GM18499 (cell line): ENCODE measurements at regions not wholly inside any gene's neighbourhood (a gene's known extent, or its start where the extent isn't known, plus 50 kb on each side); places are given as distances from the start of the nearest gene placed in this dataset.

Experiments
- ATAC-seq: cut with Tn5 transposase; IDR thresholded peaks from one replicate; pipeline ENCODE4 v1.9.1; 2021; ENCODE audit warnings: moderate number of reproducible peaks; ENCODE audit not compliant: insufficient read depth, unreplicated experiment

- ATAC-seq = no peak
Observed at GRCh38 chr6:139625081-139625939, 250.9 kb upstream of the CITED2 start.

DNA sequence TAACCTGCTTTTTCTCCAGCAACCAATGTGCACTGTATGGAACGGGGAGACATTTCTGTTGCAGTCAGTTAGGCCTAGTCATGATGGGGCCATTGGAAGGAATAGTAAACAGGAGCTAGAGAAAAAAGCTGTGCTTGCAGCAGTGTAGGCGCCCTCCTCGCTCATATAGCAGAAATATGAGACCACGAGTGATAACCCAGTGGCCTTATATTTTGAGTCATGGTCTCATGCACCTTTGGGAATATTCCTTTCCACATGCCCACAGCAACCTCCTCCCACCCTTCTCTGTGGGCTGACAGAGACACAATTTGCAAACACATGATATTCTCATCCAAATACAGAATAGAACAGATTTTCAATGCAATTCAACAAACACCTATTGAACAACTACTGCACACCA, 248.9 kb upstream of the CITED2 start:
- no peak for ATAC-seq

- ATAC-seq = no peak
Observed at GRCh38 chr6:139613496-139613895, 239.0 kb upstream of the CITED2 start.

- ATAC-seq = no peak
Observed at GRCh38 chr6:139612135-139612465, 237.7 kb upstream of the CITED2 start.

- ATAC-seq = no peak
Observed at GRCh38 chr6:139611327-139612134, 237.1 kb upstream of the CITED2 start.

GRCh38 chr6:139608466-139609261, 234.2 kb upstream of the CITED2 start:
- ATAC-seq = no peak

- ATAC-seq = no peak
Observed at GRCh38 chr6:139605350-139605749, 230.9 kb upstream of the CITED2 start.

DNA sequence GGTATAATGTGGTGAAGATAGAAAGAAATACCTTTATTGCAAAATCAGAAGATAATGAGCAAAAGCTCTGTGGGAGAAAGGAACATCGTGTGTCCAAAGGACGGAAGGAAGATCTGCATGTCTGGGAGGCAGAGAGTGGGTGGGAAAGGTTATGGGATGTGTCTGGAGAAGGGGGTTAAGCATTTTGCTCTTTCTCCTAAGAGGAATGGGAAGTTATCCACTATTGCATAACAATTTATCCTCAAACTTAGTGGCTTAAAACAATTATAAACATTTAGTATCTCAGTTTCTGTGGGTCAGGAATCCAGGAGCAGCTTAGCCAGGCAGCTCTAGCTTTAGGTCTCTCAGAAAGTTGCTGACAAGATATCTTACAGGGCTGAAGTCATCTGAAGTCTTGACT, 229.1 kb upstream of the CITED2 start:
- no peak for ATAC-seq

DNA sequence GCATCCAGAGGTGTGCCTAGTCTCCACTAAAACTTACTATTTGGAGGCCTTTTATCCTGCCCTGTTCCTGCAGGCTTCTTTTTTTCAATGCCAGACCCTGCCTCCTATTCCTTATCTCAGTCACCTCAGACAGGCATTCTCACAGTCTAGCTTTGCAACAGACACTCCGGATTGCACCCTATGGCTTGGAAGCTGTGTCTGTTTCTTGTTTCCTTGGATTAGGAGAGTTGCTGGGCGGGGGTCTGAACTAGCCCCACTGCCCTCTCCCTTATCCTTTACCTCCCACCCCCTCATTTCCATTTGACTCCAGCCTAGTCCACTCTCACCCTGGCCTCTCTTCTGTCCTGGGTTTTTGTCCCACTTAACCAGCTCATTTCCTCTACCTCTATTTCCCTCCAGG, 228.1 kb upstream of the CITED2 start:
- ATAC-seq = no peak

DNA sequence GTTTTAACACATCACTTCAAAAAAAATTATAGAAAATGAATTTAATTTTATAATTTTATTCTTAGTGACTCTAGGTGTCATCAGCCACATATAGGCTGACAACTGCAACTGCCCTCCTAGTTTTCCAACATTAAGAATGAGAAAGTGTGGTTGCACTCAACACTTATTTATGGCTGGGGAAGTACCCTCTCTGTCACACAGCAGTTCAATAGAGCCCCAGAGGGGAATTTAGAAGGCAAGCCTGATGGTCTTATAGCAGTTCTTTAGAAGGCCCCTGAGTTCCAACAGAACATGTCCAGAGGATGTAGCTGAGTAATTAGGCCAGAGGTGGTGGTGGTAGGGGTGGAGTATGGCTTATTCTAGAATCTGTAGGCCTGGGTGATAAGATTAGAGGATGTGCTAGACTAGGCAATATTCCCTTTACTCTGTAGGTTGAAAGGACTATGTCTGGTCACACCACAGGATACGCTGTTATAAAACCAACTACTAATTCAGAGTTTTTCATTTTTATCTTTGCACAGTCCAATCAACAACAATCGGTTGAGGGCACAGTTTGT, 226.5 kb upstream of the CITED2 start:
- ATAC-seq = peak; percentile 98

- peak; percentile 2 for ATAC-seq
Observed at GRCh38 chr6:139600343-139600742, 225.9 kb upstream of the CITED2 start.

- no peak for ATAC-seq
Observed at GRCh38 chr6:139597771-139598755, 223.6 kb upstream of the CITED2 start.

GRCh38 chr6:139597087-139597763, 222.8 kb upstream of the CITED2 start:
- no peak for ATAC-seq

GRCh38 chr6:139595183-139595582, 220.7 kb upstream of the CITED2 start:
- no peak for ATAC-seq

DNA sequence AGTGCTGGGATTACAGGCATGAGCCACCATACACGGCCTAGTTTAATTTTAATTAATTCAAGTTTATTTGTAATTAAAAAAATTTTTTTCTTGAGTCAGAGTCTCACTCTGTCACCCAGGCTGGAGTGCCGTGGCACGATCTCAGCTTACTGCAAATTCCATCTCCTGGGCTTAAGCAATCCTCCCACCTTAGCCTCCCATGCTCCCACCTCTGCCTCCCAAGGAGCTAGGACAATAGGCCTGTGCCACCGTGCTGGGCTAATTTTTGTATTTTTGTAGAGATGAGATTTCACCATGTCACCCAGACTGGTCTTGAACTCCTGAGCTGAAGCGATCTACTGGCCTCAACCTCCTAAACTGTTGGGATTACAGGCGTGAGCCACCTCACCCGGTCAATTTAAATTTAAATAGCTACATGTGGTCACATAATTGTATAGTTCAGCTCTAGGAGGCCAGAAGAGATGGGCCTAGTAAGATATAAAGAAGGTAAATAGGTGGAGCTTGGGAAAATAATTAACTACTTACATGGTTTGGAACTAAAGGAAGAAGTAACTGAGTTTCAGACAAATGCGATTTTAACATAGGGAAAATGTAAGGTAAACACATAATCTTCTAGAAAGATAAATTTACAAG, 220.0 kb upstream of the CITED2 start:
- ATAC-seq = no peak

GRCh38 chr6:139593081-139593480, 218.6 kb upstream of the CITED2 start:
- no peak for ATAC-seq

DNA sequence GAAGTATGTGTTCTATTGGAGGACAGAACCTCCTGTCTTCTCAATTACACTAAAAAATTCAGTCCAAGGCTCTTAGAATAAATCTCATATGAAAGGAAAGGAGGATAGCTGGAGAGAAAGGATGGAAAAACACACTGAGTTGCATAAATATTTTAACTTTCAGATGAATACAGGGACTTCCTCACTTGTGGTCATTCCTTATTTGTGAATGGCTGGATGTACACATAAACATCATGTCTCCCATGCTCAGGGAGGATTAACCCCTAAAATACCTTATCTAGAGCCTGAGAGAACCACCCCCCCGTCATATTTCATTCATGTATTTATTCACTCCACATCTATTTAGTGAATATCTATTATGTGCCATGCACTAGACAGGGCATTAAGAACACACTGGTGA, 217.6 kb upstream of the CITED2 start:
- ATAC-seq = no peak

DNA sequence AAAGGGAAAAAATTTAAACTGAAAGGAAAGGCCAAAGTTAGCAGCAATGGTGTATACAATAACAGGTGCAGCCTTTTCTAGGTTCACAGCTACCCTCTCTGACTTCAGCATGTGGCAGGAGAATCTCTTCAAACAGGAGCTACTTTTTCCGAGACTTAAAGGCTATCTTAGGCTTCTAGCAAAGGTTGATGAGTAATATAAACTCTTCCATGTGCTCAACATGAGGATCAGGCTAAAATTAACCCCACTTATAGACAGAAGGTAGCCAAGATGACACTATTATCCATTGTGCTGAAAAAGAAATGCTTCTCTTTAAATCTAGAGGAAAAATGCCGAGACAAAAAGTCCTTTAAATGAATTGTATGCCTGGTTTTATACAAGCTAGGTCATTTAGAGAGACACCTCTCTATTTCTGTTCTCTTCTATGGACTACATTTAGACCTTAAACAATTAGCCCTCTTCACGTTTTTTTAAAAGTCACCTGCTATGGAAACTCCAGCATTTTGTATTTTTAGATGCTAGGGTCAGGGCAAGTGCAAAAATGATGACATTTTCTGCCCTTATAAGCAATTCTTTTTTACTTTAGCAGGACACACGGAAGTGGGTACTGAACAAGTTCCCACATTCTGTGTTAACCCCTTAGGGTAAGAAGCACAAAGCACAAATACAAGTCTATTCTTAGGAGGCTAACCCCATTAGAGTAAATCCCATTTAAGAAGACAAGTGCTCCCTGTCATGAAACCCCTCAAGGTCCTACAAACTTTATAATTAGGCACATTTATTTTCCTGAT, 216.8 kb upstream of the CITED2 start:
- no peak for ATAC-seq
